Skeletal muscle tissue (tissue), 3 donors: ENCODE measurements at regions not wholly inside any gene's neighbourhood (a gene's known extent, or its start where the extent isn't known, plus 50 kb on each side); places are given as distances from the start of the nearest gene placed in this dataset.

Experiments
- H3K27ac ChIP-seq: one replicate; pipeline ENCODE4 v1.7.0; 2013; ENCODE audit warnings: mild to moderate bottlenecking, low read depth, low read length, inconsistent platforms
- H3K27me3 ChIP-seq, 3 donors: one replicate each; pipeline ENCODE4 v1.7.0; 2013; ENCODE audit warnings: low read length in 3 of 3; ENCODE audit not compliant: control insufficient read depth in 3 of 3, insufficient read depth in 3 of 3
- H3K36me3 ChIP-seq, 3 donors: one replicate each; pipeline ENCODE4 v1.7.0; 2013; ENCODE audit warnings: low read length in 3 of 3; ENCODE audit not compliant: control insufficient read depth in 3 of 3, insufficient read depth in 3 of 3
- H3K4me1 ChIP-seq, 3 donors: one replicate each; pipeline ENCODE4 v1.7.0; 2013; ENCODE audit warnings: low read length in 3 of 3, mild to moderate bottlenecking in 3 of 3; ENCODE audit not compliant: control insufficient read depth in 3 of 3, insufficient read depth in 3 of 3
- H3K4me3 ChIP-seq, 3 donors: one replicate each; pipeline ENCODE4 v1.7.0; 2013; ENCODE audit warnings: low read length in 3 of 3
- H3K9ac ChIP-seq, 3 donors: one replicate each; pipeline ENCODE4 v1.7.0; 2013; ENCODE audit warnings: low read length in 3 of 3, mild to moderate bottlenecking in 3 of 3, moderate library complexity in 2 of 3, low read depth in 1 of 3
- H3K9me3 ChIP-seq, 3 donors: one replicate each; pipeline ENCODE4 v1.7.0; 2013; ENCODE audit warnings: low read length in 3 of 3; ENCODE audit not compliant: control insufficient read depth in 3 of 3
- donor health status: Osteomylitis.

GRCh38 chr2:19116918-19117317 lies 241.5 kb downstream of the OSR1 start:
- Histone ChIP-seq H3K9ac (no peak overlapping the region), H3K36me3 (no peaks in the 10 kb centered on the region), H3K9me3 (no peaks in the 10 kb centered on the region), H3K27ac (no peak overlapping the region), H3K27me3 (no peaks in the 10 kb centered on the region), H3K4me1 (peaks cover 0 to 8% (median 0%) of the 10 kb centered on the region in 3 donors), H3K4me3 (no peak overlapping the region)

DNA sequence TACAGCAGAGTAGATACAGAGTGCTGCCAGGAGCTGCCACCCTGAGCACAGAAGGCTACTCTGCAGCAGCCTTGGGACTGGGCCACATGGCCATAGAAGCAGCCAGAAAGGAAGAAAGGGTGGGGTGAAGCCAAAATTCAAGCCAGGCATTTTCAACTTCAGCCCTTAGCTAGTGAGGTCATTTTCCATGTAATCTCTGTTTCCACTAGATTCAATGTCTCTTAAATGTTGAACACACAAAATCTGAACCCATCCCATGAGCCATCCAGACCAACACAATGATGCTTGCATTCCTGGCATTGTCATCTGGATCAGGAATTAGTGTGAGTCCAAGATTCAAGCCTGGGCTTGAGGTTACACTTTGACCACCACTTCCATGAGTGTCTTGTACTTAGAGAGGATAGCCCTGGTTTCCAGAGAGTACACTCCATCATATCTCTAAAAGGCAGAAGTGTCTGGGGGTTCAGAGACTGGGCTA lies 243.6 kb downstream of the OSR1 start:
- H3K4me3 ChIP-seq = no peak overlapping the region
- peaks cover 0 to 11% (median under 1%) of the 10 kb centered on the region in 3 donors for H3K4me1 ChIP-seq
- no peaks in the 10 kb centered on the region for H3K36me3 ChIP-seq
- no peak overlapping the region for H3K9ac ChIP-seq
- H3K9me3 ChIP-seq = no peaks in the 10 kb centered on the region
- no peaks in the 10 kb centered on the region for H3K27me3 ChIP-seq
- H3K27ac ChIP-seq = no peak overlapping the region

- H3K27me3 ChIP-seq = no peaks in the 10 kb centered on the region
- H3K4me1 ChIP-seq = peaks cover 4 to 11% (median 7%) of the 10 kb centered on the region in 3 donors
- no peaks in the 10 kb centered on the region for H3K36me3 ChIP-seq
- no peak overlapping the region for H3K27ac ChIP-seq
- no peaks in the 10 kb centered on the region for H3K9me3 ChIP-seq
- no peak overlapping the region for H3K9ac ChIP-seq
- no peak overlapping the region for H3K4me3 ChIP-seq
Measured at GRCh38 chr2:19114126-19114525, 244.3 kb downstream of the OSR1 start.

DNA sequence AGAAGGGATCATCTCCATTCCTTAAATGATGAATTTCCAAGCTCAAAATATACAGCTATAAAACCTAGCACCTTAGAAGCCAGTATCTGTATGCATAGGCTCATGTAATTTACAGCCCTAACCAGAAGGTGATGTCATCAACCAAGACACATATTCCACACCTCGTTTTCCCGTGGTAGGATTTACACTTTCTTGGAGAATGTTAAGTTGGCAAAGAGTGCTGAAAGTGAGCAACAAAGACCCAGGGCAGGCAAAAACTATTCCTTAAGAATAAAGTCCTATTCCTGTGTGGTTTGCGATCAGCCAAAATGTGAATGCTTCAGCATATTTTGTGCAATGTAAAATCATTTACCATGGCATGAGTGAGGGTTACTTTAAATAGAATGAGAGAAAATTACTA lies 247.1 kb downstream of the OSR1 start:
- H3K4me1 ChIP-seq = peaks cover 4 to 11% (median 7%) of the 10 kb centered on the region in 3 donors
- no peaks in the 10 kb centered on the region for H3K36me3 ChIP-seq
- H3K27ac ChIP-seq = no peak overlapping the region
- no peaks in the 10 kb centered on the region for H3K9me3 ChIP-seq
- H3K27me3 ChIP-seq = no peaks in the 10 kb centered on the region
- H3K4me3 ChIP-seq = no peak overlapping the region
- no peak overlapping the region for H3K9ac ChIP-seq

DNA sequence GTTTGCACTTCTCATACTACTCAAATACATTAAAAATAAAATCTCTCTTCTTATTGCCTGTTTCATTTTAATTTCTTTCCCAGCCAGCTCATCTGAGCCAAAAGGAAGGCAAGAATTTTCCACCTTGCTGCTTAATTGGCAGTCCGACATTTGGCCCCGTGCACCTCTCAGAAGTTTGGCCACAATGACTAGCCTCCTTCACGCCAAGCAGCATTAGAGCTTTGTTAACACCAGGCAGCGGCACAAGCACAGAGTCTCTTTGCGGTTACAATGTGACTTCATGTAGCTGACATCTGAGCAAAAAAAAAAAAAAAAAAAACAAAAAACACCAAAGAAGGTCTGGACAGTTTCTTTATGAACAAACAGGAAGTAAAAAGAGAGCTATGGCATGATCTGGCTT lies 248.9 kb downstream of the OSR1 start:
- peaks cover 4 to 7% (median 7%) of the 10 kb centered on the region in 3 donors for H3K4me1 ChIP-seq
- H3K27me3 ChIP-seq = no peaks in the 10 kb centered on the region
- no peak overlapping the region for H3K4me3 ChIP-seq
- H3K36me3 ChIP-seq = no peaks in the 10 kb centered on the region
- H3K9ac ChIP-seq = no peak overlapping the region
- no peaks in the 10 kb centered on the region for H3K9me3 ChIP-seq
- H3K27ac ChIP-seq = no peak overlapping the region

DNA sequence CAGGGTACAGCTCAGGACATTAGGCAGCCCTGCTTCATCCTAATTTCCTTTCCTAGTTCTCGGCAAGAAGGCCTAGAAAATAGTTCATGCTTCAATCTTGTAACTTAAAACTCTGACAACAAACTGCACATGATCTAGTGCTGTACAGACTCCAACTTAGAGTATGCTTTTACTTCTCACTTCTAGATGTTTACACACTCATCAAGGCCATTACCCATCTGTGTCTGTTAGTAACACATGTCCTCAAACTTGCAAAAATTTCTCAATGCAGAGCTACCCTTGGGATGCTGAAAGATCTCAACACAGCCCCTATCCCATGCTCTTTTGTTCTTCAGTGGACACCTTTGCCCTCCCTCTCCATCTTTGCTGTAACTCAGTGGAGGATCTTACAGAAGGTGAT lies 252.0 kb downstream of the OSR1 start:
- no peak overlapping the region for H3K9ac ChIP-seq
- no peak overlapping the region for H3K4me3 ChIP-seq
- H3K4me1 ChIP-seq = peaks cover 8 to 15% (median 12%) of the 10 kb centered on the region in 3 donors
- no peak overlapping the region for H3K27ac ChIP-seq
- no peaks in the 10 kb centered on the region for H3K27me3 ChIP-seq
- no peaks in the 10 kb centered on the region for H3K9me3 ChIP-seq
- H3K36me3 ChIP-seq = no peaks in the 10 kb centered on the region

GRCh38 chr2:19104503-19104902 lies 253.9 kb downstream of the OSR1 start:
- Histone ChIP-seq H3K9ac (no peak overlapping the region), H3K36me3 (no peaks in the 10 kb centered on the region), H3K4me3 (no peak overlapping the region), H3K27ac (no peak overlapping the region), H3K4me1 (peaks cover 6 to 15% (median 9%) of the 10 kb centered on the region in 3 donors), H3K9me3 (no peaks in the 10 kb centered on the region), H3K27me3 (no peaks in the 10 kb centered on the region)

- no peaks in the 10 kb centered on the region for H3K27me3 ChIP-seq
- no peaks in the 10 kb centered on the region for H3K36me3 ChIP-seq
- no peak overlapping the region for H3K4me3 ChIP-seq
- no peaks in the 10 kb centered on the region for H3K9me3 ChIP-seq
- peaks cover 5 to 15% (median 5%) of the 10 kb centered on the region in 3 donors for H3K4me1 ChIP-seq
- H3K27ac ChIP-seq = no peak overlapping the region
- no peak overlapping the region for H3K9ac ChIP-seq
Measured at GRCh38 chr2:19102696-19103423, 255.6 kb downstream of the OSR1 start.

DNA sequence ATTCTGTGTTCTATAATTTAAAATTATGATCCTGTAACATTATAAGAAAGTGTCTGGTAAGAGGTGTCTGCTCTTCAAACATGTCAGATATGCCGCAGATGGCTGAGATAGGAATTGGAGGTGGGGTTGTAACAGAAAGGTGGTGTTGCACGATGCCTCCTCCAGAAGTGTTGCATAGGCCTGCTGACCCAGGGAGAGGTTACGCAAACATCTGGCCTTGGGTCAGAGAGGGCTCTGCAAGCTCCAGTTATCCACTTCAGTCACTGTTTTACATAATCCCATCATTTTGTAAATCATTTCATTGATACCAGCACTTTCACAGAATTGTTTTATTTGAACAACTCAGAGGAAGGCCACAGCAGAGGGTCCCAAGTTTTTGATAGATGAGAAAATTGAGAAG lies 256.5 kb downstream of the OSR1 start:
- Histone ChIP-seq H3K4me1 (peaks cover 5 to 15% (median 5%) of the 10 kb centered on the region in 3 donors), H3K9me3 (no peaks in the 10 kb centered on the region), H3K27me3 (no peaks in the 10 kb centered on the region), H3K9ac (no peak overlapping the region), H3K4me3 (no peak overlapping the region), H3K27ac (no peak overlapping the region), H3K36me3 (no peaks in the 10 kb centered on the region)

DNA sequence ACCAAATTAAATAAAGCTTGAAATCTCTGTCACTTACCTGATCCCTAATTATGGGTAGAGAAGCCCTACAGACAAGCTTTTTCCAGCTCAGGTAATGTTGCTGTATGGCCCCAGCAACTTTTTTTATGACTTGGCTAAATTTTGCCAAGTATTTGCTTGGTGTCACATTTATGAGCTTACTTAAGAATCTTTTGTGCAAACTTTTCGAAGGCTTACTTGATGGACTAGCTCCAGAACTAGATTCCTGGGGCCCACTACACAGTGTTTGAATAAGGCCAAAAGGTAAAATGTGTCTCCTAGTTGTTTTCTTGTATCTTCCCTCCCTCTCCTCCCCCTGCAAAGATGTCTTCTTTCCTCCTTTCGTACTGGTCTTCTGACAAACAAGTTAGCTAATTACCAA lies 257.9 kb downstream of the OSR1 start:
- no peak overlapping the region for H3K4me3 ChIP-seq
- no peak overlapping the region for H3K27ac ChIP-seq
- peaks cover 5 to 15% (median 5%) of the 10 kb centered on the region in 3 donors for H3K4me1 ChIP-seq
- H3K27me3 ChIP-seq = no peaks in the 10 kb centered on the region
- no peak overlapping the region for H3K9ac ChIP-seq
- no peaks in the 10 kb centered on the region for H3K36me3 ChIP-seq
- no peaks in the 10 kb centered on the region for H3K9me3 ChIP-seq
